ENCODE measurements at regions not wholly inside any gene's neighbourhood (a gene's known extent, or its start where the extent isn't known, plus 50 kb on each side); places are given as distances from the start of the nearest gene placed in this dataset.

DNA sequence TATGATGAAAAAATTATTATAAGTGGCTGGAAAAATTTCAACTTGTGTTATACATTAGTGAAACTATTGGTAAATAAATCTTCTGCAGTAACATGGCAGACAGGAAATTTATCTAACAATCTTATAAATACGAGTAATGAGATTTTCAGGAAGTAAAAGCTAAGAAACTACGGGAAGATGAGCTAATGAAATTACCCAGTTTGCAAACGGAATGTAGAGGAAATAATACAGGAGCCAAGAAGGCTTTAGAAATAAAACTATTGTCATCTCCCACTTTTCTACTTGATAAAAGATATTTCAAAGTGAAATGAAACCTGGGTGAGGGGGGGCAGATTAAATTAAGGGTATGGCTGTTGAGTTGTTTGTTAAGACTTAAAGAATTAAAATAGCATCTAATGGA, 332.5 kb upstream of the SORCS1 start:
- no peak overlapping the region for H3K4me3 ChIP-seq (ENCODE audit: low read depth in 1 of 5, low read length in 5 of 5)
- no peaks in the 10 kb centered on the region for H3K27me3 ChIP-seq (ENCODE audit: control insufficient read depth in 5 of 5, insufficient read depth in 4 of 5, low read length in 5 of 5)
- no peaks in the 10 kb centered on the region for H3K36me3 ChIP-seq (ENCODE audit: control insufficient read depth in 5 of 5, insufficient read depth in 5 of 5, low read length in 5 of 5)
- H3K9me3 ChIP-seq (ENCODE audit: control insufficient read depth in 5 of 5, low read length in 5 of 5): no peaks in the 10 kb centered on the region
- no peaks in the 10 kb centered on the region for H3K4me1 ChIP-seq (ENCODE audit: control insufficient read depth in 5 of 5, insufficient read depth in 5 of 5, low read length in 5 of 5)
- no peak overlapping the region for H3K27ac ChIP-seq (ENCODE audit: low read depth, low read length)
- no peak overlapping the region for H3K9ac ChIP-seq (ENCODE audit: low read length in 5 of 5)

DNA sequence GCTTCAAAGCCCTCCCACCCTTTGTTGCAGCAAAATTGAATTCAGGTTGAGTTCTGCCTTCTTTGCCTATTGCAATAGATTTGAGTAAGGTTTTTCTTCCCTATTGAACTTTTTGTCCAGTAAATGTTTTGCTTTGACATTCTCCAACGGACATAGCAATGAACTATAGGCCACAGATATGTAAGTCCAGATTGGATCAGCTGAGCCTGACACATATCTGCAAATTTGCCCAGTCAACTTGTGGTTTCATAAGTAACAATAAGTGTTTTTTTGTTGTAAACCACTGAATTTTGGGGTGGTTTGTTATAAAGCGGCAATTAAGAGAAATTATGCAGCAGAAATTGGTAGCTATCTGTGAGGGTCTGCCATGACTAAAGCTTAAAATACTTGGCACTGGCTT, 332.1 kb upstream of the SORCS1 start:
- Histone ChIP-seq H3K9ac (ENCODE audit: low read length in 5 of 5) (no peak overlapping the region), H3K27me3 (ENCODE audit: control insufficient read depth in 5 of 5, insufficient read depth in 4 of 5, low read length in 5 of 5) (no peaks in the 10 kb centered on the region), H3K4me1 (ENCODE audit: control insufficient read depth in 5 of 5, insufficient read depth in 5 of 5, low read length in 5 of 5) (no peaks in the 10 kb centered on the region), H3K27ac (ENCODE audit: low read depth, low read length) (no peak overlapping the region), H3K36me3 (ENCODE audit: control insufficient read depth in 5 of 5, insufficient read depth in 5 of 5, low read length in 5 of 5) (no peaks in the 10 kb centered on the region), H3K4me3 (ENCODE audit: low read depth in 1 of 5, low read length in 5 of 5) (no peak overlapping the region), H3K9me3 (ENCODE audit: control insufficient read depth in 5 of 5, low read length in 5 of 5) (no peaks in the 10 kb centered on the region)

DNA sequence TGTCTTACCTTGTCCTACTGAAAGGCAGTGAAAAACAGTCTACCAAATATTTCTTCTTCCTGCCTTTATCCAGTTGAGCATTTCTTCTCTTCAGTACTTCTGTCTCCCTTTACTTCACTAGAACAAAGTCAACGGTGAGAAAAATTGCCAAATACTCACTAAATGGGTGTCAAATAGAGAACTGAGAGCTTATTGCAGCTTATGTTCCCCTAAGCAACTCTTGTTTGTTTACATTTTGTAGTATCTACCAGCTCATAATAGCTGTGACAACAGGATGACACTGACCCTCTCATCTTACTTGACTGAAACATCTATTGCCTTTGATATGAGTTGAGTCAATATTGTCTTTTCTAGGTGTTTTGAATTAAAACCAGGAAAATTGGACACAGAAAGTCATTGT, 327.9 kb upstream of the SORCS1 start:
- no peak overlapping the region for H3K27ac ChIP-seq (ENCODE audit: low read depth, low read length)
- no peaks in the 10 kb centered on the region for H3K36me3 ChIP-seq (ENCODE audit: control insufficient read depth in 5 of 5, insufficient read depth in 5 of 5, low read length in 5 of 5)
- peaks cover 0 to 2% (median 0%) of the 10 kb centered on the region in 5 donors for H3K9me3 ChIP-seq (ENCODE audit: control insufficient read depth in 5 of 5, low read length in 5 of 5)
- H3K4me3 ChIP-seq (ENCODE audit: low read depth in 1 of 5, low read length in 5 of 5): no peak overlapping the region
- H3K4me1 ChIP-seq (ENCODE audit: control insufficient read depth in 5 of 5, insufficient read depth in 5 of 5, low read length in 5 of 5): no peaks in the 10 kb centered on the region
- no peaks in the 10 kb centered on the region for H3K27me3 ChIP-seq (ENCODE audit: control insufficient read depth in 5 of 5, insufficient read depth in 4 of 5, low read length in 5 of 5)
- H3K9ac ChIP-seq (ENCODE audit: low read length in 5 of 5): no peak overlapping the region

DNA sequence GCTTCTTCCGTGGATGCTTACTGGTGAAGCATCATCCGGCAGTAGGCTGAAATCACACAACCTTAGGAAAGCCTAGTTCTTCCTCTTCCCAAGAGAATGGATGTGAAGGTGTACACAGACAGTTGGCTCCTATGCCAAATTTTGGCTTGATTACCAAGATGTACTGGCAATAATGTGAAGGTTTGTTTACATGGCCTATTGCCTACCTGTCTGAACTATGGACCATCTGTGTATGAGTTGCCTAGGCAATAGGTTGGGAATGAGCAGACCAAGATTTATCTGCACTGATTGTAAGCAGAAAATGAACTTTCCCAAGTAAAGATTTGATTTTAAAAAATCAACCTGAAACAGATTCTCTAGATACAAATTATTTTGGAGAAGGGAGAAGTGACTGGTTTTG, 325.9 kb upstream of the SORCS1 start:
- Histone ChIP-seq H3K4me1 (ENCODE audit: control insufficient read depth in 5 of 5, insufficient read depth in 5 of 5, low read length in 5 of 5) (no peaks in the 10 kb centered on the region), H3K27me3 (ENCODE audit: control insufficient read depth in 5 of 5, insufficient read depth in 4 of 5, low read length in 5 of 5) (no peaks in the 10 kb centered on the region), H3K9ac (ENCODE audit: low read length in 5 of 5) (no peak overlapping the region), H3K4me3 (ENCODE audit: low read depth in 1 of 5, low read length in 5 of 5) (no peak overlapping the region), H3K9me3 (ENCODE audit: control insufficient read depth in 5 of 5, low read length in 5 of 5) (peaks cover 0 to 2% (median 0%) of the 10 kb centered on the region in 5 donors), H3K36me3 (ENCODE audit: control insufficient read depth in 5 of 5, insufficient read depth in 5 of 5, low read length in 5 of 5) (no peaks in the 10 kb centered on the region), H3K27ac (ENCODE audit: low read depth, low read length) (no peak overlapping the region)

DNA sequence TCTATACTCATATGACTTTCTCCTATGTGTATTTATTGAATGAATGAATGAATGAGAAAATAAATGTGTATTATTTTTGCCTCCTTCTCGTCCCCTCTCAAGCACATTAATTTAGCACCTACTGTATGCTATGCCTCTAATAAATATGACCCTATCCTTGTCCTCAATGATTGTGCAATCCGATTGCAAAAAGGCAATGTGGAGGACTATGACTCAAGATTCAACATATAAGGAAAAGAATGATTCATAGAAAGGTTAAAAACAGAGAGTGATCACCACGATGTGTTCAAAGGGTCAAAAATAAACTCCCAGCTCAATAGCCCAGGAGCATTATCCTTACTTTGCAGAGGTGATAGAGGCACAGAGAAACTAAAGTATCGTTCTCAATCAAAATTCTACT, 322.8 kb upstream of the SORCS1 start:
- H3K9me3 ChIP-seq (ENCODE audit: control insufficient read depth in 5 of 5, low read length in 5 of 5): peaks cover 0 to 2% (median 0%) of the 10 kb centered on the region in 5 donors
- no peak overlapping the region for H3K4me3 ChIP-seq (ENCODE audit: low read depth in 1 of 5, low read length in 5 of 5)
- no peak overlapping the region for H3K9ac ChIP-seq (ENCODE audit: low read length in 5 of 5)
- H3K36me3 ChIP-seq (ENCODE audit: control insufficient read depth in 5 of 5, insufficient read depth in 5 of 5, low read length in 5 of 5): no peaks in the 10 kb centered on the region
- H3K27ac ChIP-seq (ENCODE audit: low read depth, low read length): no peak overlapping the region
- no peaks in the 10 kb centered on the region for H3K27me3 ChIP-seq (ENCODE audit: control insufficient read depth in 5 of 5, insufficient read depth in 4 of 5, low read length in 5 of 5)
- no peaks in the 10 kb centered on the region for H3K4me1 ChIP-seq (ENCODE audit: control insufficient read depth in 5 of 5, insufficient read depth in 5 of 5, low read length in 5 of 5)

DNA sequence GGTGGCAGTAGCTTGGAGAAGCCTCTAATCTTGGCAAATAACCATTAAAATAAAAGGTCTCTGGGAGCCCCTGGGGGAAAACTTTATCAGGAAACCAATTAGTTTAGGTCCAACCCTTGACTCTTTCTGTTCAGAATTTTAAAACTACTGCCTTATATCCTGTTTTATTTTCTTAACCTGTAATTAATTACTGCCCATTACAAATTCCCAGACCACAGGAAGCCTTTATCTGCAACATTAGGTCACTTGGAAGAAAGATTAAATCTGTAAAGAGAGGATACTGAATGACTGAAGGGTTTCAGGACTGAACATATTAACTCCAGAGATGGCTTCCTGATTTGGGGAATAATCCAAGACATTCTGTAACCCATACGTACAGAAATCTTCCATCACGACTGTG, 320.5 kb upstream of the SORCS1 start:
- H3K27ac ChIP-seq (ENCODE audit: low read depth, low read length): no peak overlapping the region
- no peak overlapping the region for H3K4me3 ChIP-seq (ENCODE audit: low read depth in 1 of 5, low read length in 5 of 5)
- no peaks in the 10 kb centered on the region for H3K36me3 ChIP-seq (ENCODE audit: control insufficient read depth in 5 of 5, insufficient read depth in 5 of 5, low read length in 5 of 5)
- H3K27me3 ChIP-seq (ENCODE audit: control insufficient read depth in 5 of 5, insufficient read depth in 4 of 5, low read length in 5 of 5): no peaks in the 10 kb centered on the region
- no peaks in the 10 kb centered on the region for H3K4me1 ChIP-seq (ENCODE audit: control insufficient read depth in 5 of 5, insufficient read depth in 5 of 5, low read length in 5 of 5)
- peaks cover 0 to 2% (median 0%) of the 10 kb centered on the region in 5 donors for H3K9me3 ChIP-seq (ENCODE audit: control insufficient read depth in 5 of 5, low read length in 5 of 5)
- no peak overlapping the region for H3K9ac ChIP-seq (ENCODE audit: low read length in 5 of 5)

DNA sequence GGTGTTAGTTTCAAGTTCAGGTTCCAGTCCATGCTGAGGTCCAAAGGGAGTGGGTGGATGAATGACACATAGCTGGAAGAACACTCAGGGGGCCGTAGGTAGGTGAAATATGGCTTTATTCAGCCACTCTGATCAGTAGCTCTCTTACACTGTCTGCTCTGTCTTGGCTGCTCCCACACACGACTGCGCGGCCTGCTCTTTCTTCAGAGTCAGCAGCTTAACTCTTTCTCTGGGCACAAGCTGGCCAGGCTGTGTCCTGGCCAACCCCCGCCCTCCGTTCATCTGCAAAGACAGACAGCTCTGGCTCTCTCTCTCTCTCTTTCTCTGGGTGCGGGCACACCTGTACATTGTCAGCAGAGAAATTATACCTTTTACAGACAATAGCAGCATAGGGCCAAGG, 317.4 kb upstream of the SORCS1 start:
- Histone ChIP-seq H3K4me3 (ENCODE audit: low read depth in 1 of 5, low read length in 5 of 5) (no peak overlapping the region), H3K27ac (ENCODE audit: low read depth, low read length) (no peak overlapping the region), H3K4me1 (ENCODE audit: control insufficient read depth in 5 of 5, insufficient read depth in 5 of 5, low read length in 5 of 5) (no peaks in the 10 kb centered on the region), H3K27me3 (ENCODE audit: control insufficient read depth in 5 of 5, insufficient read depth in 4 of 5, low read length in 5 of 5) (no peaks in the 10 kb centered on the region), H3K9me3 (ENCODE audit: control insufficient read depth in 5 of 5, low read length in 5 of 5) (peaks cover 0 to 2% (median 0%) of the 10 kb centered on the region in 5 donors), H3K36me3 (ENCODE audit: control insufficient read depth in 5 of 5, insufficient read depth in 5 of 5, low read length in 5 of 5) (no peaks in the 10 kb centered on the region), H3K9ac (ENCODE audit: low read length in 5 of 5) (no peak overlapping the region)

DNA sequence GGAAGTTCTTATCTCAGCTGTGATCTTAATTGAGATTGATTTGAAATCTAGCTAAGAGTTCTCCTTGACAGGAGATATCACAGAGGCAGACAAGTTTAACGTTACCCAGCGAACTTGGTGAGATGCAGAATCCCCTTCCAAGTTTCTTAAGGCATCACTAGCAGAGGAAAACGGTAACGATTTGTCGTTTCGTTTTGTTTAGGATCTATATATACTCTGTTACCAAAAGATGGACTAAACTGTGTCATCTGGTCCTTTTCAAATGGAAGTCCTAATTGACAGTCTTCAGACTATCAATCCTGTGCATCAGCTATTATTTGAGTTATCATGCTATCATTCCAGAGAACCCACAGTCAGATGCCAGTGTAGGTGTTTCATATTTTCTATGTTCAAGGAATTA, 316.7 kb upstream of the SORCS1 start:
- Histone ChIP-seq H3K9ac (ENCODE audit: low read length in 5 of 5) (no peak overlapping the region), H3K36me3 (ENCODE audit: control insufficient read depth in 5 of 5, insufficient read depth in 5 of 5, low read length in 5 of 5) (no peaks in the 10 kb centered on the region), H3K9me3 (ENCODE audit: control insufficient read depth in 5 of 5, low read length in 5 of 5) (peaks cover 0 to 2% (median 0%) of the 10 kb centered on the region in 5 donors), H3K27ac (ENCODE audit: low read depth, low read length) (no peak overlapping the region), H3K4me1 (ENCODE audit: control insufficient read depth in 5 of 5, insufficient read depth in 5 of 5, low read length in 5 of 5) (no peaks in the 10 kb centered on the region), H3K4me3 (ENCODE audit: low read depth in 1 of 5, low read length in 5 of 5) (no peak overlapping the region), H3K27me3 (ENCODE audit: control insufficient read depth in 5 of 5, insufficient read depth in 4 of 5, low read length in 5 of 5) (no peaks in the 10 kb centered on the region)

DNA sequence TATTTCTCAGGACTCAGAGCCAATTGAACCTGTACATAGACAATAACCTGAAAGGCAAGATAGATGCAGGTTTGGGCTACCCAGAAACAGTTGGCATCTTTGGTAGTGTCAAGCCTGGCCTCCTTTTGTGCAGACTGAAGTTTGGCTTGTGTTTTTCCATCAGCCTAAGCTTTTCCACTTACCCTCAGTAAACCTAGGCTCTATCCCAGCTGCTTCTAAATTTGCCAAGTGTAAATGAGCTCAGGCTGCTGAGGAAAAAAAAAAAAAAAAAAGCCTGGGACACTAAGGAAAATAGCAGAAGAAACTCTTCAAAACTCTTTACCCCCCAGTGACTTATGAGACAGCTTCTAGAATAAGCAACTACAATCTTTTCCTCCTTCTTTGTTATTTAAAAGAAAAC, 316.3 kb upstream of the SORCS1 start:
- Histone ChIP-seq H3K27ac (ENCODE audit: low read depth, low read length) (no peak overlapping the region), H3K9ac (ENCODE audit: low read length in 5 of 5) (no peak overlapping the region), H3K36me3 (ENCODE audit: control insufficient read depth in 5 of 5, insufficient read depth in 5 of 5, low read length in 5 of 5) (no peaks in the 10 kb centered on the region), H3K27me3 (ENCODE audit: control insufficient read depth in 5 of 5, insufficient read depth in 4 of 5, low read length in 5 of 5) (no peaks in the 10 kb centered on the region), H3K4me3 (ENCODE audit: low read depth in 1 of 5, low read length in 5 of 5) (no peak overlapping the region), H3K9me3 (ENCODE audit: control insufficient read depth in 5 of 5, low read length in 5 of 5) (peaks cover 0 to 2% (median 0%) of the 10 kb centered on the region in 5 donors), H3K4me1 (ENCODE audit: control insufficient read depth in 5 of 5, insufficient read depth in 5 of 5, low read length in 5 of 5) (no peaks in the 10 kb centered on the region)

DNA sequence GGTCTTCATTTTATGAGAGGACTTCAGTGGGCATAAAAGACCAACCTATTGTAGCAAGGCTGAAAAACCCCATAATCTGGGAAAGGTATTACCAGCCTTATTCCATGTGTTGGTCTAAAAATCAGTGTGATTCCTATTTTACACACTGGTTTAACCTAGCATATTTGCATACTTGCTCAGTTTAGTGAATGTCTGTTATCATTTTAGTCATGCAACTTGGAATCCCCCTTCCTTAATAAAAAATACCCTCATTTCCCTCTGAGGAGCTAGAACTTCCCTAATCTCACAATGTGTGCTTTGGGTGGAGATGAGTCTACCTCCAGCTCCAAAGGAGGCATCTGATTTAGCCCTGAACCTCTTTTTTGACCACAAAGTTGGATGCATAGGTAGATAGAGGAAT, 312.8 kb upstream of the SORCS1 start:
- H3K9ac ChIP-seq (ENCODE audit: low read length in 5 of 5): no peak overlapping the region
- no peak overlapping the region for H3K4me3 ChIP-seq (ENCODE audit: low read depth in 1 of 5, low read length in 5 of 5)
- H3K9me3 ChIP-seq (ENCODE audit: control insufficient read depth in 5 of 5, low read length in 5 of 5): peaks cover 0 to 2% (median 0%) of the 10 kb centered on the region in 5 donors
- no peaks in the 10 kb centered on the region for H3K27me3 ChIP-seq (ENCODE audit: control insufficient read depth in 5 of 5, insufficient read depth in 4 of 5, low read length in 5 of 5)
- H3K27ac ChIP-seq (ENCODE audit: low read depth, low read length): no peak overlapping the region
- no peaks in the 10 kb centered on the region for H3K4me1 ChIP-seq (ENCODE audit: control insufficient read depth in 5 of 5, insufficient read depth in 5 of 5, low read length in 5 of 5)
- H3K36me3 ChIP-seq (ENCODE audit: control insufficient read depth in 5 of 5, insufficient read depth in 5 of 5, low read length in 5 of 5): no peaks in the 10 kb centered on the region

DNA sequence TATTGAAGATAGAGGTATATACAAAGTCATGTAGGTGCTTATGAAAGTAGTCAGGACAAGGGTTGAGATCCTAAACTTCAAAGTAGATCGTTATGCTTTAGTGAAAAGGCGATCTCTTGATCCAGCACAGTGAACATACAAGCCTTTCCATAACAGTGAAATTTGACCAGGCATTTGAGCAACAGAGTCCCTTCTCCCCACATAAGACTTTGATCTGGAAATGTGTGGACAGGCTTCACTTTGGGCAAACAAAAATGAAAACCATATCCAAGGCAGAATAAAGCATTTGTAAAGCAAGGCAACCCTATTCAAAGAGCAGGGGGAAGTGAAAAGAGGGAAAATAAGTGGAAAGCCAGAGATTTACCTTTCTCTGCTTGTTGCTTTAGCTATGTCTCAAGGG, 311.9 kb upstream of the SORCS1 start:
- no peak overlapping the region for H3K27ac ChIP-seq (ENCODE audit: low read depth, low read length)
- H3K27me3 ChIP-seq (ENCODE audit: control insufficient read depth in 5 of 5, insufficient read depth in 4 of 5, low read length in 5 of 5): no peaks in the 10 kb centered on the region
- no peaks in the 10 kb centered on the region for H3K36me3 ChIP-seq (ENCODE audit: control insufficient read depth in 5 of 5, insufficient read depth in 5 of 5, low read length in 5 of 5)
- no peaks in the 10 kb centered on the region for H3K4me1 ChIP-seq (ENCODE audit: control insufficient read depth in 5 of 5, insufficient read depth in 5 of 5, low read length in 5 of 5)
- H3K9me3 ChIP-seq (ENCODE audit: control insufficient read depth in 5 of 5, low read length in 5 of 5): no peaks in the 10 kb centered on the region
- no peak overlapping the region for H3K4me3 ChIP-seq (ENCODE audit: low read depth in 1 of 5, low read length in 5 of 5)
- H3K9ac ChIP-seq (ENCODE audit: low read length in 5 of 5): no peak overlapping the region
